ENCODE measurements at regions not wholly inside any gene's neighbourhood (a gene's known extent, or its start where the extent isn't known, plus 50 kb on each side); places are given as distances from the start of the nearest gene placed in this dataset.

DNA sequence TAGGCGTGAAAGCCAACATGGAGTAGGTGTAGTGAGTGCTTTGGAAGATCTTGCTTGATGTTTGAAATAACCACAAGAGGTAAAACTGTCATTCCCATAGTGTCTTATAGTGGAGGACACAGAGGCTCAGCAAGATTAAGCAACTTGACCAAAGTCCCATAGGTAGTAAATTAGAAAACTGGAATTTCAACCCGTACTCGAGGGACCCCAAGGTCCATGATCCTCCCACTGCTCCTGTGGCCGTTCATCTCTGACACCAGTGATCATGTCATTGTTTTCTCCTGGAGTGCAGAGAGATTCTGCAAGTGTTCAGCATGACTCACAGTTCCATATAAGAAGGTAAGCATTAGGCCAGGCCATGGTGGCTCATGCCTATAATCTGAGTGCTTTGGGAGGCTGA, 126.9 kb downstream of the FGF9 start:
- no peak for TF ChIP-seq SIN3A (IDR thresholded peaks at IDR 0.05; ENCODE audit: borderline replicate concordance, insufficient read depth, low read length)
- TF ChIP-seq FOXP2 (optimal IDR thresholded peaks at IDR 0.05; ENCODE audit: borderline replicate concordance, extremely low read depth, extremely low read length, insufficient read depth): no peak
- no peak for TF ChIP-seq TAF1 (IDR thresholded peaks at IDR 0.05; ENCODE audit: borderline replicate concordance, insufficient read depth, low read length)
- TF ChIP-seq, protein P1, sequence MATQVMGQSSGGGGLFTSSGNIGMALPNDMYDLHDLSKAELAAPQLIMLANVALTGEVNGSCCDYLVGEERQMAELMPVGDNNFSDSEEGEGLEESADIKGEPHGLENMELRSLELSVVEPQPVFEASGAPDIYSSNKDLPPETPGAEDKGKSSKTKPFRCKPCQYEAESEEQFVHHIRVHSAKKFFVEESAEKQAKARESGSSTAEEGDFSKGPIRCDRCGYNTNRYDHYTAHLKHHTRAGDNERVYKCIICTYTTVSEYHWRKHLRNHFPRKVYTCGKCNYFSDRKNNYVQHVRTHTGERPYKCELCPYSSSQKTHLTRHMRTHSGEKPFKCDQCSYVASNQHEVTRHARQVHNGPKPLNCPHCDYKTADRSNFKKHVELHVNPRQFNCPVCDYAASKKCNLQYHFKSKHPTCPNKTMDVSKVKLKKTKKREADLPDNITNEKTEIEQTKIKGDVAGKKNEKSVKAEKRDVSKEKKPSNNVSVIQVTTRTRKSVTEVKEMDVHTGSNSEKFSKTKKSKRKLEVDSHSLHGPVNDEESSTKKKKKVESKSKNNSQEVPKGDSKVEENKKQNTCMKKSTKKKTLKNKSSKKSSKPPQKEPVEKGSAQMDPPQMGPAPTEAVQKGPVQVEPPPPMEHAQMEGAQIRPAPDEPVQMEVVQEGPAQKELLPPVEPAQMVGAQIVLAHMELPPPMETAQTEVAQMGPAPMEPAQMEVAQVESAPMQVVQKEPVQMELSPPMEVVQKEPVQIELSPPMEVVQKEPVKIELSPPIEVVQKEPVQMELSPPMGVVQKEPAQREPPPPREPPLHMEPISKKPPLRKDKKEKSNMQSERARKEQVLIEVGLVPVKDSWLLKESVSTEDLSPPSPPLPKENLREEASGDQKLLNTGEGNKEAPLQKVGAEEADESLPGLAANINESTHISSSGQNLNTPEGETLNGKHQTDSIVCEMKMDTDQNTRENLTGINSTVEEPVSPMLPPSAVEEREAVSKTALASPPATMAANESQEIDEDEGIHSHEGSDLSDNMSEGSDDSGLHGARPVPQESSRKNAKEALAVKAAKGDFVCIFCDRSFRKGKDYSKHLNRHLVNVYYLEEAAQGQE (IDR thresholded peaks at IDR 0.05; ENCODE audit: insufficient read depth in 1 of 2, low read depth in 2 of 2, low read length in 2 of 2): no peak
- TF ChIP-seq POLR2AphosphoS5 (IDR thresholded peaks at IDR 0.05; ENCODE audit: low read depth, low read length): no peak

DNA sequence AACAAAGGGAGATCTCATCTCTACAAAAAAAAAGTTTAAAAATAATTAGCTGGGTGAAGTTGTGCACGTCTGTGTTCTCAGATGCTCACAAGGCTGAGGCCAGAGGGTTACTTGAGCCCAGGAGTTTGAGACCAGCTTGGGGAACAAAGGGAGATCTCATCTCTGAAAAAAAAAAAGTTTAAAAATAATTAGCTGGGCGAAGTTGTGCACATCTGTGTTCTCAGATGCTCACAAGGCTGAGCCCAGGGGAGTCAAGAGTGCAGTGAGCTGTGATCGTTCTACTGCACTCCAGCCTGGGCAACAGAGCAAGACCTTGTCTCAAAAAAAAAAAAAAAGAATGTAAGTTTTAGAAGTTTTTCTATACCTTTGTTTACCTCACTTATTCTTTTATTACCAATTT, 127.3 kb downstream of the FGF9 start:
- TF ChIP-seq POLR2AphosphoS5 (IDR thresholded peaks at IDR 0.05; ENCODE audit: low read depth, low read length) (no peak), SIN3A (IDR thresholded peaks at IDR 0.05; ENCODE audit: borderline replicate concordance, insufficient read depth, low read length) (no peak), TAF1 (IDR thresholded peaks at IDR 0.05; ENCODE audit: borderline replicate concordance, insufficient read depth, low read length) (no peak), FOXP2 (optimal IDR thresholded peaks at IDR 0.05; ENCODE audit: borderline replicate concordance, extremely low read depth, extremely low read length, insufficient read depth) (no peak)
- TF ChIP-seq, protein P1 (IDR thresholded peaks at IDR 0.05; ENCODE audit: insufficient read depth in 1 of 2, low read depth in 2 of 2, low read length in 2 of 2): no peak

DNA sequence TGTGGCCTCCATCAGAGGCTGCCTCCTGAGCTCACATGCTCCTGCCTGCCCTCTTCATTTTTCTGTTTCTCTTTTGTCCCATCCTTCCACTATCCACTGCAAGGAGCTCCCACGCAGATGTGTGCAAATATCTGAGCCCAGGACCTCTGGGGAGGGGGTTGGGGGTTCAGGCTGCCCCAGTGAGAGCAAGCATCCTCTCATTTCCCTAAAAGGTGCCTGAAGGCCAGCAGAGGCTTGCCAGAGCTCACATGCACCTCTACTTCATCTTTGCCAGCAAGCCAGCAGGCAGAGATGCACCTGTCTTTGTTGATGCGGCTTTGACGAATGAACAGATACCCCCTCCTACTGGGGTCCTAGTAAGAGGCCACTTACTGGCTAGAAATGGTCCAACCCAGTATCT, 128.8 kb downstream of the FGF9 start:
- TF ChIP-seq, protein P1 (IDR thresholded peaks at IDR 0.05; ENCODE audit: insufficient read depth in 1 of 2, low read depth in 2 of 2, low read length in 2 of 2): no peak
- TF ChIP-seq SIN3A (IDR thresholded peaks at IDR 0.05; ENCODE audit: borderline replicate concordance, insufficient read depth, low read length): no peak
- no peak for TF ChIP-seq TAF1 (IDR thresholded peaks at IDR 0.05; ENCODE audit: borderline replicate concordance, insufficient read depth, low read length)
- no peak for TF ChIP-seq FOXP2 (optimal IDR thresholded peaks at IDR 0.05; ENCODE audit: borderline replicate concordance, extremely low read depth, extremely low read length, insufficient read depth)
- no peak for TF ChIP-seq POLR2AphosphoS5 (IDR thresholded peaks at IDR 0.05; ENCODE audit: low read depth, low read length)

DNA sequence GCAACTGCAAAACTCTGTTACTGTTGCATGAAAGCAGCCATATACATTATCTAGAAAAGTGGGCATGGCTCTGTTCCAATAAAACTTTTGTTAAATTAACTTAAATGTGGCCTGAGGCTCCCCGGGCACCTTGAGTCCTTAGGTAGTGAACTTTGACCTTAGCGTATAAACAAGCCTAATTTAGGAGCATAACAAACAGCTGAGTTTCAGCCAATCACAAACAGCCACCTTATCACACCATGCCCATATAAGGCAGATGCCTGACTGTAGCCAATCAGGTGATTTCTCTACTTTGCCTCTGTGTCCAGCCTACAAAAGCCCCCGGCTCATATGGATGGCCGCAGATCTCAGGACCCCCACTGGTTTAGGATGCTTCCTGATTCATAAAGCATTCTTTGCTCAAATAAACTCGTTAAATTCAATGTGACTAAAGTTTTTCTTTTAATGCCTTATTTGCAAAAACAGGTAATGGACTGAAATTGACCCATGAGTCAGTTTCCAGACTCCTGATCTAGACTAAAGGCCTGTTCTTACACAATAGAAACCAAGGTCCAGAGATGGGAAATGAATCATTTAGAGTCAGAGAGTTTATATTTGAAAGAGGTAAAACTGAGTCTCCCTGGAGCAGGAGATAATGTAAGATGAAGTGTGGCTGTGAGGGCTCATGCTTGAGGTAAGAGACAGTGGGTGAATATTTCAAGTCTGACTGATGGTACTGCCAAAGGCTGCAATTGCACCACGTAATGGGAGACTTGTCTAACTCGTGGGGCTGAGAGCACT, 130.2 kb downstream of the FGF9 start:
- TF ChIP-seq, protein P1 (IDR thresholded peaks at IDR 0.05; ENCODE audit: insufficient read depth in 1 of 2, low read depth in 2 of 2, low read length in 2 of 2): no peak
- TF ChIP-seq FOXP2 (optimal IDR thresholded peaks at IDR 0.05; ENCODE audit: borderline replicate concordance, extremely low read depth, extremely low read length, insufficient read depth): no peak
- TF ChIP-seq POLR2AphosphoS5 (IDR thresholded peaks at IDR 0.05; ENCODE audit: low read depth, low read length): no peak
- TF ChIP-seq SIN3A (IDR thresholded peaks at IDR 0.05; ENCODE audit: borderline replicate concordance, insufficient read depth, low read length): no peak
- TF ChIP-seq TAF1 (IDR thresholded peaks at IDR 0.05; ENCODE audit: borderline replicate concordance, insufficient read depth, low read length): no peak
